WTC11 (cell line): ENCODE measurements at regions not wholly inside any gene's neighbourhood (a gene's known extent, or its start where the extent isn't known, plus 50 kb on each side); places are given as distances from the start of the nearest gene placed in this dataset.

ENCODE experiments used
- ATAC-seq: fragments of 200-7000 bp; cut with Tn5 transposase; 2 replicates; pipeline ENCODE4 v1.10.0; 2021; ENCODE audit warnings: mild to moderate bottlenecking, moderate library complexity
- CTCF ChIA-PET: fragments of 300-600 bp; sonication (Branson Sonifier 250); formaldehyde crosslinking; loops from one replicate; lab custom pipeline; 2021; ENCODE audit warnings: antibody characterized with exemption; lab: Charles Lee
- POLR2A ChIA-PET: fragments of 350-600 bp; sonication (Branson Sonifier 250); formaldehyde crosslinking; loops from one replicate; lab custom pipeline; 2021; ENCODE audit warnings: antibody characterized with exemption; lab: Charles Lee
- DNase-seq: peaks from one replicate; pipeline ENCODE4 v3.0.0; 2021; ENCODE audit warnings: low spot score
- H3K27ac Mint-ChIP-seq: 2 replicates; pipeline ENCODE4 v1.8.0; 2021; ENCODE audit warnings: mixed read lengths
- H3K27me3 Mint-ChIP-seq: 2 replicates; pipeline ENCODE4 v1.8.0; 2021; ENCODE audit warnings: low read depth, mild to moderate bottlenecking, moderate library complexity, mixed read lengths
- H3K36me3 Mint-ChIP-seq: 2 replicates; pipeline ENCODE4 v1.8.0; 2021; ENCODE audit warnings: mixed read lengths
- H3K4me1 Mint-ChIP-seq: 2 replicates; pipeline ENCODE4 v1.8.0; 2022; ENCODE audit warnings: mixed read lengths
- H3K4me3 Mint-ChIP-seq: 2 replicates; pipeline ENCODE4 v1.8.0; 2021; ENCODE audit warnings: mild to moderate bottlenecking, moderate library complexity, mixed read lengths
- H3K9me3 Mint-ChIP-seq: 2 replicates; pipeline ENCODE4 v1.8.0; 2021; ENCODE audit warnings: mixed read lengths
- AR ChIP-seq: fragments of 250-450 bp; sonication (Bioruptor Pico); IDR thresholded peaks from 2 replicates; pipeline ENCODE4 v1.9.0; 2021; ENCODE audit warnings: mild to moderate bottlenecking
- ARID4B ChIP-seq: sonication (generic); formaldehyde crosslinking; IDR thresholded peaks from 2 replicates; pipeline ENCODE4 v1.8.0; 2023; ENCODE audit warnings: missing genetic modification reagents, mild to moderate bottlenecking, borderline replicate concordance
- ATF2 ChIP-seq: sonication (generic); formaldehyde crosslinking; IDR thresholded peaks from 2 replicates; pipeline ENCODE4 v1.8.1; 2022; ENCODE audit warnings: low read depth, missing genetic modification reagents, borderline replicate concordance
- E2F1 ChIP-seq: sonication (generic); formaldehyde crosslinking; IDR thresholded peaks from 2 replicates; pipeline ENCODE4 v1.8.0; 2022; ENCODE audit warnings: mild to moderate bottlenecking, missing genetic modification reagents
- HMGA2 ChIP-seq: fragments of 250-450 bp; sonication (Bioruptor Pico); IDR thresholded peaks from 2 replicates; pipeline ENCODE4 v1.4.0; 2021; ENCODE audit warnings: mild to moderate bottlenecking, moderate library complexity
- RELA ChIP-seq: sonication (generic); formaldehyde crosslinking; IDR thresholded peaks from 2 replicates; pipeline ENCODE4 v1.8.1; 2022; ENCODE audit warnings: missing genetic modification reagents, mild to moderate bottlenecking, borderline replicate concordance
- RORB ChIP-seq: fragments of 250-450 bp; sonication (Bioruptor Pico); IDR thresholded peaks from 2 replicates; pipeline ENCODE4 v1.9.0; 2021; ENCODE audit warnings: mild to moderate bottlenecking
- ZNF121 ChIP-seq: sonication (generic); formaldehyde crosslinking; IDR thresholded peaks from 2 replicates; pipeline ENCODE4 v1.8.0; 2023; ENCODE audit warnings: missing genetic modification reagents
- ZNF138 ChIP-seq: sonication (generic); formaldehyde crosslinking; conservative IDR thresholded peaks from 2 replicates; pipeline ENCODE4 v1.8.1; 2022; ENCODE audit warnings: mild to moderate bottlenecking, moderate library complexity, missing genetic modification reagents
- ZNF317 ChIP-seq: sonication (generic); formaldehyde crosslinking; IDR thresholded peaks from 2 replicates; pipeline ENCODE4 v1.8.1; 2023; ENCODE audit warnings: low read depth, mild to moderate bottlenecking, moderate library complexity, missing genetic modification reagents, borderline replicate concordance
- ZNF512 ChIP-seq: sonication (generic); formaldehyde crosslinking; IDR thresholded peaks from 2 replicates; pipeline ENCODE4 v1.8.1; 2022; ENCODE audit warnings: missing genetic modification reagents, borderline replicate concordance
- TF ChIP-seq, protein P1 (sequence below): sonication (generic); formaldehyde crosslinking; IDR thresholded peaks from 2 replicates; pipeline ENCODE4 v1.8.0; 2023; ENCODE audit warnings: mild to moderate bottlenecking, missing genetic modification reagents
- TF ChIP-seq, protein P2 (sequence below): sonication (generic); formaldehyde crosslinking; IDR thresholded peaks from 2 replicates; pipeline ENCODE4 v1.8.1; 2022; ENCODE audit warnings: mild to moderate bottlenecking, missing genetic modification reagents, moderate library complexity, borderline replicate concordance
- TF ChIP-seq, protein P3 (sequence below): sonication (generic); formaldehyde crosslinking; IDR thresholded peaks from 2 replicates; pipeline ENCODE4 v1.8.1; 2023; ENCODE audit warnings: mild to moderate bottlenecking, moderate library complexity, missing genetic modification reagents

DNA sequence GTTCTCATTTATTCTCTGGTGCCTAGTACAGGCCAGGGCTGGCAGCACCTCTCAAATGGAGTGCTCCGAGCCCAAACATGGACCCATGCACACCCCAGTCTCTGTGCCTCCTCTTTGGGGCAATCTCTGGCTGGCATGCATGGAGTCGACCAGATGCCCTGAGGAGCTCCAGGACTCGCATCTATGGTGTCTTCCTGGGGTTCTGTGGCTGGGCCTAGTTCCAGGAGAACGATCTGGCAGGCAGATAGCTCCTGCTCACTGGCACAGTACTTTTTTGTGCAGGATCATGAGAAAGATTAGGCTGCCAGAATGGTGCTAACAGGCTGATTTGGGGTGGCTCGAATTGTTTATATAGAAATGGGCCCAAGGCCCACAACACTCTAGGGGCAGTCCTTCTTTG, 72.0 kb upstream of the PJA1 start:
- no peak for DNase-seq
- Mint-ChIP-seq H3K27me3 (peaks cover 15% of the 10 kb centered on the region), H3K4me3 (no peak overlapping the region), H3K36me3 (no peaks in the 10 kb centered on the region), H3K9me3 (no peaks in the 10 kb centered on the region), H3K27ac (no peak overlapping the region), H3K4me1 (no peaks in the 10 kb centered on the region)
- CTCF ChIA-PET = no interaction called here
- POLR2A ChIA-PET = no interaction called here
- ATAC-seq = no peak
- TF ChIP-seq, protein P1, sequence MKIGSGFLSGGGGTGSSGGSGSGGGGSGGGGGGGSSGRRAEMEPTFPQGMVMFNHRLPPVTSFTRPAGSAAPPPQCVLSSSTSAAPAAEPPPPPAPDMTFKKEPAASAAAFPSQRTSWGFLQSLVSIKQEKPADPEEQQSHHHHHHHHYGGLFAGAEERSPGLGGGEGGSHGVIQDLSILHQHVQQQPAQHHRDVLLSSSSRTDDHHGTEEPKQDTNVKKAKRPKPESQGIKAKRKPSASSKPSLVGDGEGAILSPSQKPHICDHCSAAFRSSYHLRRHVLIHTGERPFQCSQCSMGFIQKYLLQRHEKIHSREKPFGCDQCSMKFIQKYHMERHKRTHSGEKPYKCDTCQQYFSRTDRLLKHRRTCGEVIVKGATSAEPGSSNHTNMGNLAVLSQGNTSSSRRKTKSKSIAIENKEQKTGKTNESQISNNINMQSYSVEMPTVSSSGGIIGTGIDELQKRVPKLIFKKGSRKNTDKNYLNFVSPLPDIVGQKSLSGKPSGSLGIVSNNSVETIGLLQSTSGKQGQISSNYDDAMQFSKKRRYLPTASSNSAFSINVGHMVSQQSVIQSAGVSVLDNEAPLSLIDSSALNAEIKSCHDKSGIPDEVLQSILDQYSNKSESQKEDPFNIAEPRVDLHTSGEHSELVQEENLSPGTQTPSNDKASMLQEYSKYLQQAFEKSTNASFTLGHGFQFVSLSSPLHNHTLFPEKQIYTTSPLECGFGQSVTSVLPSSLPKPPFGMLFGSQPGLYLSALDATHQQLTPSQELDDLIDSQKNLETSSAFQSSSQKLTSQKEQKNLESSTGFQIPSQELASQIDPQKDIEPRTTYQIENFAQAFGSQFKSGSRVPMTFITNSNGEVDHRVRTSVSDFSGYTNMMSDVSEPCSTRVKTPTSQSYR (CRISPR knock-in tag) = no peak
- TF ChIP-seq, all 79 proteins: peak for 0

DNA sequence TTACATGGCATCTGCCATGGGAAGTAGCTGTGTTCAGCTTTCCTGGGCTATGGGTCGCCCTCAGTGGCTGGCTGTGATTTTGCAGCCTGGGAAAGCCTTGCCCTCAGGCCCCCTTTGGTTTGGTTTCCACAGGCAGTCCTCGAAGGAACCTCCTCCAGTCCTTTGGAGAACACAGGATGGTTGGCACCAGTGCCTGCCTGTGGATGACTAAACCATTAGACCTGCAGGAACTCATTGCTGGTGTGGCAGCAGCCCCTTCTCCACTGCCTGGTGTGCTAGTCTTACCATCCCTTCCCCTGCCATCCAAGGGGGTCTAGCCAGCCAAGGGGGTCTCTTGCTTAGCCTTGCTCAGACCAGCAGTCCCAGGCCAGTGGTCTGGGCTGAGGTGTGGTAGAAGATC, 71.4 kb upstream of the PJA1 start:
- POLR2A ChIA-PET = no interaction called here
- Mint-ChIP-seq H3K4me3 (no peak overlapping the region), H3K36me3 (no peaks in the 10 kb centered on the region), H3K4me1 (no peaks in the 10 kb centered on the region), H3K27me3 (peaks cover 19% of the 10 kb centered on the region), H3K9me3 (no peaks in the 10 kb centered on the region)
- CTCF ChIA-PET = interaction anchor here (1.0 kb wide), 1 partner anchor 14 kb away, joined by 4 read pairs; no protein-coding TSS in a partner anchor
- DNase-seq (no peak), ATAC-seq (no peak)
- TF ChIP-seq ARID4B (no peak), AR (CRISPR knock-in tag) (no peak), ZNF317 (CRISPR knock-in tag) (no peak), HMGA2 (no peak), RELA (CRISPR knock-in tag) (no peak)
- TF ChIP-seq, protein P2, sequence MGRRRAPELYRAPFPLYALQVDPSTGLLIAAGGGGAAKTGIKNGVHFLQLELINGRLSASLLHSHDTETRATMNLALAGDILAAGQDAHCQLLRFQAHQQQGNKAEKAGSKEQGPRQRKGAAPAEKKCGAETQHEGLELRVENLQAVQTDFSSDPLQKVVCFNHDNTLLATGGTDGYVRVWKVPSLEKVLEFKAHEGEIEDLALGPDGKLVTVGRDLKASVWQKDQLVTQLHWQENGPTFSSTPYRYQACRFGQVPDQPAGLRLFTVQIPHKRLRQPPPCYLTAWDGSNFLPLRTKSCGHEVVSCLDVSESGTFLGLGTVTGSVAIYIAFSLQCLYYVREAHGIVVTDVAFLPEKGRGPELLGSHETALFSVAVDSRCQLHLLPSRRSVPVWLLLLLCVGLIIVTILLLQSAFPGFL = no peak
- TF ChIP-seq, all 79 proteins: peak for 0
- no peak overlapping the region for H3K27ac Mint-ChIP-seq

DNA sequence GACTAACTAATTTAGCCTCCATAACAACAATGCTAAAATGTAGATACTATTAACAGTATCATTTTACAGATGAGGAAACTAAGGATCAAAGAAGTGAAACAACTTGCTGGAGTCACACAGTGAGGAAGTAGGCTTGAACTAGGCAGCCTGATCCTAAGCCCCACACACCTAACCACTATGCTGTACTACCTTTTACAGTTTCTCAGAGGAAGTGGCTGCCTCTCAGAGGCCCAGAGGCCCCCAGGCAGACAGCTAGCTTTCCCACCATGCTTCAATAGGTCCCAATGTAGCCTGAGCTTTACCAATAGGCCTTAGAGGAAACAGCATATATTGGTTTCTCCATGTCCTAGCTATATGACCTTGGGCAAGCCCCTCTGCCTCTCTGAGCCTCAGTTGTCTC, 69.4 kb upstream of the PJA1 start:
- ATAC-seq = no peak
- no peaks in the 10 kb centered on the region for H3K9me3 Mint-ChIP-seq
- H3K4me1 Mint-ChIP-seq = no peaks in the 10 kb centered on the region
- no peak overlapping the region for H3K4me3 Mint-ChIP-seq
- CTCF ChIA-PET = interaction anchor here (1.0 kb wide), 1 partner anchor 30 kb away, joined by 7 read pairs; no protein-coding TSS in a partner anchor
- POLR2A ChIA-PET = no interaction called here
- no peak overlapping the region for H3K27ac Mint-ChIP-seq
- no peak for DNase-seq
- no peaks in the 10 kb centered on the region for H3K36me3 Mint-ChIP-seq
- H3K27me3 Mint-ChIP-seq = peaks cover 29% of the 10 kb centered on the region
- TF ChIP-seq, protein P3, sequence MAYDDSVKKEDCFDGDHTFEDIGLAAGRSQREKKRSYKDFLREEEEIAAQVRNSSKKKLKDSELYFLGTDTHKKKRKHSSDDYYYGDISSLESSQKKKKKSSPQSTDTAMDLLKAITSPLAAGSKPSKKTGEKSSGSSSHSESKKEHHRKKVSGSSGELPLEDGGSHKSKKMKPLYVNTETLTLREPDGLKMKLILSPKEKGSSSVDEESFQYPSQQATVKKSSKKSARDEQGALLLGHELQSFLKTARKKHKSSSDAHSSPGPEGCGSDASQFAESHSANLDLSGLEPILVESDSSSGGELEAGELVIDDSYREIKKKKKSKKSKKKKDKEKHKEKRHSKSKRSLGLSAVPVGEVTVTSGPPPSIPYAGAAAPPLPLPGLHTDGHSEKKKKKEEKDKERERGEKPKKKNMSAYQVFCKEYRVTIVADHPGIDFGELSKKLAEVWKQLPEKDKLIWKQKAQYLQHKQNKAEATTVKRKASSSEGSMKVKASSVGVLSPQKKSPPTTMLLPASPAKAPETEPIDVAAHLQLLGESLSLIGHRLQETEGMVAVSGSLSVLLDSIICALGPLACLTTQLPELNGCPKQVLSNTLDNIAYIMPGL (CRISPR knock-in tag) = no peak
- TF ChIP-seq ZNF121 (CRISPR knock-in tag) (no peak), RORB (CRISPR knock-in tag) (no peak), ZNF512 (CRISPR knock-in tag) (no peak), ATF2 (no peak), ZNF138 (CRISPR knock-in tag) (no peak), E2F1 (CRISPR knock-in tag) (no peak)
